HG03175 (cell line): ENCODE measurements at regions not wholly inside any gene's neighbourhood (a gene's known extent, or its start where the extent isn't known, plus 50 kb on each side); places are given as distances from the start of the nearest gene placed in this dataset.
"Not testable (repeated sequence)": the region's sequence is repeated elsewhere in the genome, so short reads cannot be mapped to it uniquely, and the experiment has no call there.

Experiments
- ATAC-seq: cut with Tn5 transposase; IDR thresholded peaks from one replicate; pipeline ENCODE4 v1.9.1; 2021; ENCODE audit warnings: mild to moderate bottlenecking, moderate library complexity; ENCODE audit not compliant: unreplicated experiment

DNA sequence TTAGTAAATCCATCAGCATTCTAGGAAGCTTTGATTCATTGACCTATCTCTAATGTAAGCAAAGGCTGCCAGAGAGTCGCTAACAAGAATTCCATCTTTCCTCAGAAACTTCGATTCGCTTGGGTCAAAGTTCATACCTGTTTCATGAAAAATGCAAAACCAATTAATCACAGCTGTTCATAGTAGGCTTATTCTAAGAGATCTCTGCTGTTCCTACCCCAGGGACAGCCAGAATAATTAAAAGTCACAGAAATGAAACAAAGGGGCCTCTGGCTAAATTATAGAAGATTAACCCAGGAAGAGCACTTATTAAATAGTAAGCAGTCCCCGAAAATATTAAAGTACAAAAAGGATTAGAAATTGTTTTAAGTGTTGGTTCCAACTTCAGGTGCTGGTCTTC is 280.1 kb upstream of the FRG2C start:
- ATAC-seq, result not testable (repeated sequence)

DNA sequence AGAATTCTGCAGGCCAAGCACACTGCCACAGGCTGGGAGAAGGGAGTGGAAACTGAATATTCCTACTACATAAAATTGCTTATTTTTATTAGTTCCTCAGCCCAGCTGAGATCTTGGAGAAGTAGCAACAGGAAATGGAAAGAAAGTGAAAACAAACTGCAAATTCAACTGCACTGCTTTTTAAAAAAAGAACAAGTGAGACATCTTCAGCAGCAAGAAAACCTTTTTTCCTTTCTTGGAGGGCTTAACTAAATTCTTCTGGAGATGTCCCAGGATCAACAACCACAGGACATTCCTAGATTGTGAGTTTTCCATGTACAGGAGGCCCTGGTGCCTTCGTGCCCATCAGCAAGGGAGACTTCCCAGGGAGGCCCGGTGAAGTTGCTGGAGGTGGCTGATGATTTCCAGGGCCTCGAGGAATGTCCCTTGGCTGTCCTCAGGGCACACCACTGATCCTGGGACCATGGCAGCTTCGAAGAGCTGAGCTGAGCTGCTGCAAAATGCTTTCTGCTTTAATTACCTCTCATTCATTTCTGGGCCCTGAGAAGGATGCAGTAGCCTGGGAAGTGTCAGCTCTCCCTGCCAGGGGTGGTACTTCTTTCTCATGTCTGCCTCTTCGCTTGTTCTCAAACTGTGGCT is 275.5 kb upstream of the FRG2C start:
- not testable (repeated sequence) for ATAC-seq

DNA sequence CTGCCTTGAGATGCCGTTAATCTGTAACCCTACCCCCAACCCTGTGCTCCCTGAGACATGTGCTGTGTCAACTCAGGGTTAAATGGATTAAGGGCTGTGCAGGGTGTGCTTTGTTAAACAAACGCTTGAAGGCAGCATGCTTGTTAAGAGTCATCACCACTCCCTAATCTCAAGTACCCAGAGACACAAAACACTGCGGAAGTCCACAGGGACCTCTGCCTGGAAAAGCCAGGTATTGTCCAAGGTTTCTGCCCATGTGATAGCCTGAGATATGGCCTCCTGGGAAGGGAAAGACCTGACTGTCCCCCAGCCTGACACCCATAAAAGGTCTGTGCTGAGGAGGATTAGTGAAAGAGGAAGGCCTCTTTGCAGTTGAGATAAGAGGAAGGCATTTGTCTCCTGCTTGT is 270.8 kb upstream of the FRG2C start:
- not testable (repeated sequence) for ATAC-seq

DNA sequence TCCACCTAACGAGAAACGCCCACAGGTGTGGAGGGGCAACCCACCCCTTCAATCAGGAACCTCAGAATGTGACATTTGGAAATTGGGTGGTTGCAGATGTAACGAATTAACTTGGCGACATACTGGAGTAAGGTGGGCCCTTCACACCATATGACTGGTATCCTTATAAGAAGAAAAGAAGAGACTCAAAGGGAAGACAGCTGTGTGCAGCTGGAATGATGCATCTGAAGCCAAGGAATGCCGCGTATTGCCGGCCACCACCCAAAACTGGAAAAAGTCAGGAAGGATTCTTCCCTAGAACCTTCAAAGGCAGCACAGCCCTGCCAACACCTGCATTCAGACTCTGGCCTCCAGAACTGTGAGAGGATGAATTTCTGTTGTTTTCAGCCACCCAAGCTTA is 270.0 kb upstream of the FRG2C start:
- ATAC-seq, result not testable (repeated sequence)

DNA sequence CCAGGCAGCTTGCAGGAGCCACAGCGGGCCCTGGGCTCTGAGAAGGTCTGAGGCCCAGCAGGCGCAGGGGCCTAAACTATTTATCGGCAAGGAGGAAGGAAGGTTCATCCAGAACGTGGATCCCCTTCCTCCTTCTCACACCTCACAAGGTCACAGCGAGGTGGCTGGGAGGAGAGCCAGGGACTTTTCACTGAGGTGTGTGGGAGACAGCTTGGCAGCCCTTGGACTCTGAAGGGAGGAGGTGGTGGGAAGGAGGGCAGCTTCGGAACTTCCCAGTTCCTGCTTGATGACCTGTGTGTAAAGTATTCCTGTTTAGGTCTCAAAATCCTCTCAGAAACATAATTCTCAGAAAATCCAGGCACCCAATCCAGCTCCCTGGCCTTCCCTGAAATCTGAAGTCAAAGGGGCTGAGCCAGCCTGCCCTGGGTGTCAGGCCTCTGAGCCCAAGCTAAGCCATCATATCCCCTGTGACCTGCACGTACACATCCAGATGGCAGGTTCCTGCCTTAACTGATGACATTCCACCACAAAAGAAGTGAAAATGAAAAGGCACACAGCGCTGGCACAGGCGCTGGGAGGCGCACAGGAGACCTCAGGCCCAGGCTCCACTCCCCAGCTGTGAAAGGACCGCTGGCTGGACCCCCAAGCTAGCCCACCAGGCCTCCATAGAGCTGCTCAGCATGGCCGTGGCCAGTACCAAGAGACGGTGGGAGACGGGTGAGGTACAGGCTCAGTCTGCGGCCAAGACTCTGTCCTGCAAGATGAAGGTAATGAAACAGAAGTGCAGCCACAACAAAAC is 269.4 kb upstream of the FRG2C start:
- ATAC-seq, result not testable (repeated sequence)

DNA sequence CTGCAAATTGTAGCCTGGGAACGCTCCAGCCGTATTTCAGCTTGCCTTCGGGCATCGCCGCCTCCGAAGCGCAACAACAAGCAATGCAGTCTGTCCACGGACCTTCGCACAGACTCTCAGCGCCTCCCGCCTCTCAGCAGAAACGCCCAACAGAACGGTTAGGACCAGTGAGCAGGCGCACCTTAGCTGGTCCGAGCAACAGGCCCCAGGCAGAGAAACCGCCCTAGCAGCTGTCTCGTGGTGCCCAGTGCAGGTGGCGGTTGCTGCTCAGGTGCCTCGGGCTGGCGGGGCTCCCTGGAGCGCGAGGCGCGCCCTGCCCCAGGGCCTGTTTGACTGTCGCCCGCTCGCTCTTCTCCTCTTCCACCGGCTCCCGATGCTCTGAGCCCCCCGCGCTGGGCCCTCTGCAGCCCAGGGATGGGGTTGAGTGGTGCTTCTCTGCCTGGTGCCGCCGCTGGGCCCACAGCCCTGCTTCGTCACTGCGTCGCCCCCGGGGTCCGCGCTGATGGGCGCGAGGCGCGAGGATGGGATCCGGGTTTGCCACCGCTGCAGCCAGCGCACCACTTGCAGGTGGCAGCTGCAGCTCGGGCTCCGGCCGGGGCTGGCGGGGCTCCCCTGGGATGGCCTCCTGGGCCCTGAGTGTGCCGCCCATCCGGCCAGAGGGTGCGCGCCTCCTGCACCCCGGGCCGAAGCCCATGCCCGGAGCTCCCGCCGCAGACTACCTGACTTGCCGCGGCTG is 268.4 kb upstream of the FRG2C start:
- ATAC-seq, result no peak

DNA sequence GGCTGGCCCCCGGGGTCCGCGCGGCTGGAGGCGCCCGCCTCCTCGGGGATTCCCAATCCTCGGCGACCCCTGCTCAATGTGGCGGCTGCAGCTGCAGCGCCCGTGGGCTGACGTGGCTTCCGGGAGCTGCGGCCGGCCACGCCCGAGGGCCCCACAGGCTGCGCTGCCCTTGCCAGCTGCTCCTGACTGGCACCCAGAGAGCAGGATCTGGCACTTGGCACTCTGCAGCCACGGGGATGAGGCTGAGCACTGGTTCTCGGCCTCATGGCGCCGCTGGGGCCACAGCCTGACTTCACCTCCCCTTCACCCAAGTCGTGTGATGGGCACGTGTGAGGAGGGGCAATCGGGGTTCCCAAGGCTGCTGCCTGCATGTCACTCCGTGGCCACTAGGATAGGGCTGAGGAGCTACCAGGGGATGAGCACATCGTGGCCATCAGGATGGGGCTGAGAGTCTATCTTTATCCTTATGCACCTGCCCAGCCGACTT is 267.8 kb upstream of the FRG2C start:
- no peak for ATAC-seq

DNA sequence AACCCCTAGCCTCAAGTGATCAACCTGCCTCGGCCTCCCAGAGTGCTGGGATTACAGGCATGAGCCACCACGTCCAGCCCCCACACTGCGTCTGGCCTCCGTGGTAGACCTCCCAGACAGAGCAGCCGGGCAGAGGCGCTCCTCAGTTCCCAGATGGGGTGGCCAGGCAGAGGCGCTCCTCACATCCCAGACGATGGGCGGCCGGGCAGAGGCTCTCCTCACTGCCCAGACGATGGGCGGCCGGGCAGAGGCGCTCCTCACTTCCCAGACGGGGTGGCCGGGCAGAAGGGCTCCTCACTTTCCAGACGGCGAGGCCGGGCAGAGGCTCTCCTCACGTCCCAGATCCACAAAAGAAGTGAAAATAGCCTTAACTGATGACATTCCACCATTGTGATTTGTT is 266.6 kb upstream of the FRG2C start:
- not testable (repeated sequence) for ATAC-seq

DNA sequence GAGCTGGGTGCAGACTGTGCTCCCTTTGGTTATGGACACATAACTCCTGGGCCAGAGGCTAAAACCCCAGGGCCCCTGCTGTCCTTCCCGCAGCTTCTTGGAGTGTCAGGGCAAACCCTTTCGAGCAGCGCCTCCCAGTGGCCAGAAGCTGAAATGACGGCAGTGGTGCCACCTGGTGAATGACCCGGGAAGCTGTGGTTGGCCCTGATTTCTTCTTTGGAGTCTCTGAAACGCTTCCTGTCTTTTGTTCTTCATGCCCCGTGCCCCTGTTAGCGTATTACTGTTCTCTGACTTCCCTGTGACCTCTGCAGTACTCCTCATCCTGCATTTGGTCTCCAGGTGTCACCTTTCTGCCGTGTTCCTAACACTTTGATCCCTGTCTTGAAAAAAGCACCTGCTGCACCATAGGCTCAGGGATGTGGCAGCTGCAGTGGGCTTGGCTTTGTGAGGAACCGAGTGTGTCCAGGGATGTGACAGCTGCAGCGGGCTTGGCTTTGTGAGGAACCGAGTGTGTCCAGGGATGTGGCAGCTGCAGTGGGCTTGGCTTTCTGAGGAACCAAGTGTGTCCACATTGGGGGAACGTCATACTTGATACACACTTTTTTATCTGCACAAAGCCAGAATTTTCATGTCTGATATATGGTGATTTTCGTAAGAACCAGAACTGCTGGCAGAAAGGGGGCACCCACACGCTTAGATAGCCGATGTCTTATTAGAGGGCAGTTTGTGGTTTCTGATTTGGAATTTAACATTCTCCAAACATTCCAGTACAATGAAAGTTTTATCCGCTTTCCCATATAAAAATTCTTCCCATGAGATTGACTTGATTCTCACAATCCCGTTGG is 241.8 kb upstream of the FRG2C start:
- not testable (repeated sequence) for ATAC-seq

DNA sequence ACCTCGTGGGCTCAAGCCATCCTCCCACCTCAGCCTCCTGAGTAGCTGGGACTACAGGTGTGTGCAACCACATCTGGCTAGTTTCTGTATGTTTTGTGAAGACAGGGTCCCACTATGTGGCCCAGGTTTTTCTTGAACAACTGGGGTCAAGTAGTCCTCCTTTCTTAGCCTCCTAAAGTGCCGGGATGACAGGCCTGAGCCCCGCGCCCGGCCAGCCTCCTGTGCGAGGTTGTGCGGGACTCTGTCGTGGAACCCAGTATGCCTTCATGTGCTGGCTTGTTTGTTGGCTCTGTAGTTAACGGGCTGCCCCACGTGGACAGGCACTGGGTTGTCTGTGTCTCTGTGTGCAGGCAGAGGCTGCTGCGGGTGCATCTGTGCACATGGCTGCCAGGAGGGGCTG is 238.7 kb upstream of the FRG2C start:
- not testable (repeated sequence) for ATAC-seq

DNA sequence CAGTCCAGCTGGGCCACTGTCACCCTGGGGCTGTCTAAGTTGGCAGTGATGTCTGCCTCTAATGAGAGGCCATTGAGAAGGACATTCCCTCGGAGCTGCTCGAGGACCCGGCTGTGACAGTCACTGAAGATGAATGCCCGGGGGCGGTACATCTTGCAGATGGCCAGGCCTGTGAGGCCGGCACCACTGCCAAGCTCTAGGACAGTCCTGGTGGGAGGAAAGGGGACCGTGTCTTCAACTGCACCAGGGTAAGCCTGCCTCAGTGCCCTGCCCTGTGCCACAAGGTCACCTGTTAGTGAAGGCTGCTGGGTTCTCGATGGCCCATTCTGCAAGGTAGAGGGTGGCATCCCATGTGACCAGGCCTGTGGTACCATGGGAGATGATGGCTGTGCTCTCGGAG is 236.6 kb upstream of the FRG2C start:
- not testable (repeated sequence) for ATAC-seq

DNA sequence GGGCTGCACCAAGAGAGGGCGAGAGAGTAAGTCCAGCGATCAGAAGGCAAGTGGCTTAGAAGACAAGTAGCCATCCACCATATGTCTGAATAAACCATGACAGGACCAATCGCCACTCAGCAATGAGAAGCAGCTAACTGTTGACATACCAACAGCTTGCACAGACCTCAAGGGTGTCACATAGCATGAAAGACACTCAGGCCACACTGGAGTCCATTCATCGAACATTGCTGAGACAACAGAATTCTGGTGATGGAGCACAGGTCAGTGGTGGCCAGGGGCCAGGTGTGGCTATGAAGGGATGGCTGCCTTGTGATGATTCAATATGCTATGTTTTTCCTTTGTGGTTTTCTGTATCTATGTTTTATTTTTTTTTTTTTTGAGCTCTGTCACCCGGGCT is 236.2 kb upstream of the FRG2C start:
- ATAC-seq, result not testable (repeated sequence)

DNA sequence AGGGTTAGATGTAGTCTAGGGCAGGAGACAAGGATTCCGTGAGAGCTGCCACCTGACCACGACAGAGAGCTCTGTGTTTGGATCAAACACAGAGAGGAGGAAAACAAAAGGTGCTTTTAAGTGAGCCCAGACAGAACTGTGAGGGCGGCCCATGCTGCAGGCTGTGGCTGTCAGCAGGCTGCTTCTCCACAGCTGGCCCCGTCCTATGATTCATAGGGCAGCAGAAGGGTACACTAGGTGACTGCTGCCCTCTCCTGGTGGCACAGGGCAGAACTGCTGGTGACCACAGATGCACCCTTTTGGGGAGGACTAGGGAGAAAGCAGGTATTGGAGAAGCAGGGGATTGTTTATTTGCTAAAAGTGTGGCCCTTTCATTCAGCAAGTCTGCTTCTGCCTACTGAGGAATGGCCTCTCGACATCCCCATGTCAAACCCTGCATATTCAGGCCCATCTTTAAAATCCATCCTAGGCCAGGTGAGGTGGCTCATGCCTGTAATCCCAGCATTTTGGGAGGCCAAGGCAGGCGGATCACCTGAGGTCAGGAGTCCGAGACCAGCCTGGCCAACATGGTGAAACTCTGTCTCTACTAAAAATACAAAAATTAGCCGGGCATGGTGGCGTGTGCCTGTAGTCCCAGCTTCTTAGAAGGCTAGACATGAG is 234.4 kb upstream of the FRG2C start:
- not testable (repeated sequence) for ATAC-seq

DNA sequence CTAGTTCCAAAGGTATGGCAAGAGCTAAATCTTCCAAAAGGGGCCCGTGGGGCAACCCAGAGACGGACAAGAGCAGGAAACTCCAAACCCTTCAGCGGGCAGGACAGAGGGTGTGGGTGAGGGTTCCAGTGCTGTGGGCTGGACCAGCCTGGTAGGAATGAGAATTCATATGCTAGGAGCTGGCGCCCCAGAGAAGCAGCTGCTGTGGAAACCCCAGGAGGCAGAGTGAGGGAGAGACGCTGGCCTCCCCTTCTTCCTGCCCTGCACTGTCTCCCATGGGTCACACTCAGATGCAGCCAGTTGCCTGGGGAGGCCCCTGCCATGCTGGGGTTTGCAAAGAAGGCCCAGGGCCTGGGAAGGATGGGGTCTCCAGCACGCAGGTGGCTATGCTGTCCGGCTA is 233.7 kb upstream of the FRG2C start:
- ATAC-seq, result not testable (repeated sequence)

DNA sequence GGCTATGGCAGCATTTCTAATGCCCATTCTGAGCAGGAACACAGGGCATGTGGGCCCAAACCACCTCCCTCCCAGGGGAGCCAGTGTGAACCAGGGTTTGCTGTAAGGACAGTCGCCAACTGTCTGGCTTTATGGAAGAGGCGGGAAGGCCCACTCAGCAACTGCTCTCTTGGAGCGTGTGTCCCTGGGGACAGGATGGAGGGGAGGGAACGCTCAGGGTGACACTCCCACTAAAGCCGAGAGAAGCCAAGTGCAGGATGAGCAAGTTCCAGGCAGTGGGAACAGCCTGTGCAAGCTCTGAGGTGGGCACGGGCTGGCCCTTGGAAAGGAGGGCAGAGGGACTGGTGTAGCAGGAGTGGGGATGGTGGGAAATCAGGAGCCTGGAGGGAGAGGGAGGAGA is 233.0 kb upstream of the FRG2C start:
- not testable (repeated sequence) for ATAC-seq

DNA sequence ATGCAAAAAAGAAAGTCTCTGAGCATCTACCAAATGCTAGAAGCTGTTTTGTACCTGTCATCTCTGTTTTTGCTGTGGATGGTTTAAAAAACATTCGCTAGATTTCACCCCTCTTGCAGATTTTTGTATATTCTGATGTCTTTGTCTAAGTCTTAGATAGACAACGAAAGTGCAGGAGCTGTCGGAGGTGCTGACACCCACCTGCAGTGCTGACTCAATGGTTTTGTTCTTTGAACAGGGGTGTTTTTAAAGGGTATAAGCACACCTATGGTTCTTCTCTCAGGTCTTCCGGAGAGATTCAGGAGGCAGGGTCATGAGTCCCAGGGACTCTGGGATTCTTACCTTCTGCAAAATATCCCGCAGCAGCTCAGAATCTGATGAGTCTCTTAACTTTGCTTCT is 231.7 kb upstream of the FRG2C start:
- ATAC-seq, result not testable (repeated sequence)

DNA sequence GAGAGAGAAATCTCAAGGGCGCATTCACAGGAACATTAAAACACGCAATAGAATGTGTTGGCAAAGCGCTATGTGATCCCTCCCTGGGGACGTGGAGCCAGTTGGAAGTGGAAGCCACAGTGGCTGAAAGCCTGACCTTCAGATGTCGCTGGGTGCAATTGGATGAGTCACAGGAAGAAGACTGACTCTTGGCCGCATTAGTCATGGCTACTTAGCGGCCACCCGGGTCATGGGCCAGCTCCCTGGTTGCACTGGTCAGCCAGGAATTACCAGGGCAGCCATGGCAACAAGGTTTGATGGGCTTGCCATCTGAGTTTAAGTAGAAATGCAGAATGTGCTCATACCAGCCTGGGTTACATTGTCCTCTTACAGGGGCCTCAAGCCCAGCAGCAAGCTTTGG is 231.2 kb upstream of the FRG2C start:
- not testable (repeated sequence) for ATAC-seq

DNA sequence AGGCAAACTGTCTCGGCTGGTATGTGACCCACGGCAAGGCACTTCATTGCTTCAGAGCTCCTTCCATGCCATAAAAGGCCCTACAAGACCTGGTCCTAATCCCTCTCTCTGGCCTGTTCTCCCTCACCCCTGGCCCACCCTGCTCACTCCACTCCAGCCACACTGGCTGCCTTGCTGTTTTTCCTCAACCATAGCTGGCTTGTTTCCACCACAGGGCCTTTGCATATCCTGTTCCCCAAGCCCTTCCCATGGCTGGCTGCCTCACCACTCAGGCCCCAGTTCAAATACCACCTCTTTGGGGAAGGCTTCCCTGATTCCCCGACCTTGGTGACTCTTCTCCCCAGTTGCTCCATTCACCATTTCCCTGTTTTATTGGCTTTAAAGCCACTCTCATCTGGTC is 230.8 kb upstream of the FRG2C start:
- not testable (repeated sequence) for ATAC-seq

DNA sequence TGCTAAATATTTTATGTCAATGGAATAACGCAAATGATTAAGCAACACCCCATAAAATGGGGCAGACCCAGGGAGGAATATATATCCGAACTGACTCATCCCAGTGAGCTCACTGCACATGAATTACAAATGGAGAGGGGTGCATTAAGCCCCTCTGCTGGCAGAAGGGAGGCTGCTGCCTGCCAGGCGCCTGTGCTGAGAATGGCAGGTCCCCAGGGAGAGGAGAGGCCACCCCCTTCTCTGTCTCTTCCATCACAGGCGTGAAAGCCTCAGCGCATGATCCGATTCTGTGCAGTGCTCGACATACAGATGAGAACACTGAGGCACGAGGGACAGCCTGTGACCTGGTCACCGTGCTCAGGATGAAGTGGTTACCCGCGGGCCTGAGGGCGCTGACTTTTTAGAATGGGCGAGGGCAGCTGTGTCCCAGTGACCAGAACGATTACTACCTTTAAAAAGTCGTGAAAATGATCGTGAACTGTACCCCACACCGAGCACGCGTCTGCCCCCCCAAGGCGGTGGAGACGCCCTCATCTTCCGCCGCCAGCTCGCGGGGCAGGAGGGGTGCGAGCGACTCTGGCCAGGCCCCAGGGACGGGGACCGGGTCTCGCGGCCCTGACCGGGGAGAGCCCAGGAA is 229.7 kb upstream of the FRG2C start:
- ATAC-seq, result not testable (repeated sequence)
